ENCODE measurements at regions not wholly inside any gene's neighbourhood (a gene's known extent, or its start where the extent isn't known, plus 50 kb on each side); places are given as distances from the start of the nearest gene placed in this dataset.

- peaks cover 28 to 41% of the 10 kb centered on the region in 2 experiments for H3K9me3 Mint-ChIP-seq
- DNase-seq: no peak
Measured at GRCh38 chr2:150663143-150663542, 175.7 kb upstream of the RND3 start.

More at GRCh38 chr2:150663143-150663542, 175.7 kb upstream of the RND3 start:
- no peak overlapping the region for H2BK12ac ChIP-seq (ENCODE audit: insufficient read length, low read depth, low read length)
- no peak overlapping the region for H2BK120ac ChIP-seq (ENCODE audit: low read depth, low read length, poor library complexity, severe bottlenecking)
- H4K8ac ChIP-seq (replicated peaks; ENCODE audit: insufficient read length, low read depth, low read length): no peak overlapping the region
- WGBS (ENCODE audit: extremely low coverage, insufficient read length, low lambda C conversion rate): no CpG with 5 or more reads among the region's 1 CpG
- H2BK5ac ChIP-seq (ENCODE audit: insufficient read length, low read length): no peak overlapping the region
- no peak overlapping the region for H3K23ac ChIP-seq (ENCODE audit: insufficient read length, low read depth, low read length)
- H3K23me2 ChIP-seq (ENCODE audit: insufficient read length, low read depth, low read length, poor library complexity, severe bottlenecking): no peaks in the 10 kb centered on the region
- no peak overlapping the region for H3K4ac ChIP-seq (ENCODE audit: low read depth, low read length)
- H3K14ac ChIP-seq (ENCODE audit: insufficient read depth, low read length): no peak overlapping the region
- H2BK20ac ChIP-seq (ENCODE audit: low read depth, low read length, poor library complexity, severe bottlenecking): no peak overlapping the region
- H3K9me3 ChIP-seq (ENCODE audit: control insufficient read depth, low read depth, low read length): peaks cover 10% of the 10 kb centered on the region
- H3K4me1 Mint-ChIP-seq: no peaks in the 10 kb centered on the region
- H2AFZ ChIP-seq (ENCODE audit: low read length): no peak overlapping the region
- no peak overlapping the region for H3K9ac ChIP-seq (ENCODE audit: extremely low read depth, insufficient read length, low read length)
- no peak overlapping the region for H3K18ac ChIP-seq (ENCODE audit: insufficient read length, low read depth, low read length)
- H3K27ac Mint-ChIP-seq: no peak overlapping the region
- no peak for TF ChIP-seq CTCF (conservative IDR thresholded peaks at IDR 0.05)
- H4K20me1 ChIP-seq (ENCODE audit: control insufficient read depth, insufficient read depth, insufficient read length): no peaks in the 10 kb centered on the region
- H3K27me3 Mint-ChIP-seq (ENCODE audit: low read depth): no peaks in the 10 kb centered on the region; the same call in 1 of the 2 replicates
- H4K5ac ChIP-seq (ENCODE audit: insufficient read length, low read depth, low read length): no peak overlapping the region
- H2AK5ac ChIP-seq (ENCODE audit: insufficient read length, low read length): no peak overlapping the region
- H3K4me3 Mint-ChIP-seq: no peak overlapping the region
- H3K36me3 Mint-ChIP-seq (ENCODE audit: insufficient read depth in 1 of 3, low read depth in 3 of 3): peaks cover 33 to 35% (median 33%) of the 10 kb centered on the region in 3 experiments
- H3K27ac ChIP-seq (ENCODE audit: insufficient read length, low read depth, low read length): no peak overlapping the region
- no peak overlapping the region for H3K4me2 ChIP-seq (ENCODE audit: insufficient read depth, insufficient read length, low read length)
- no peak overlapping the region for H2BK15ac ChIP-seq (ENCODE audit: low read depth, low read length)
- H3T11ph ChIP-seq (ENCODE audit: low read length): no peak overlapping the region
- no peaks in the 10 kb centered on the region for H3K27me3 ChIP-seq (ENCODE audit: insufficient read depth, low read length)
- no peaks in the 10 kb centered on the region for H3K4me1 ChIP-seq (ENCODE audit: insufficient read depth, low read length)
- no peaks in the 10 kb centered on the region for H3K79me2 ChIP-seq (ENCODE audit: insufficient read depth, low read length)
- no peaks in the 10 kb centered on the region for H3K79me1 ChIP-seq (ENCODE audit: insufficient read depth, low read depth, low read length, poor library complexity, severe bottlenecking)
- no peak overlapping the region for H3K56ac ChIP-seq (ENCODE audit: insufficient read length, low read depth, low read length)
- H4K91ac ChIP-seq (ENCODE audit: insufficient read length, low read depth, low read length): no peak overlapping the region

Measured in H9 (cell line).